H9 (cell line): ENCODE measurements at regions not wholly inside any gene's neighbourhood (a gene's known extent, or its start where the extent isn't known, plus 50 kb on each side); places are given as distances from the start of the nearest gene placed in this dataset.
A peak's percentile ranks its signal among the peaks of the same experiment; 100 is the strongest.

Source experiments
- DNase-seq: peaks from one replicate; pipeline ENCODE4 v3.0.0-alpha.2; 2017
- H2AFZ ChIP-seq: one replicate; pipeline ENCODE4 v1.6.1; 2013; ENCODE audit warnings: mild to moderate bottlenecking, low read length, control low read depth, moderate library complexity
- H2AK5ac ChIP-seq: 2 replicates; pipeline ENCODE4 v1.6.1; 2013; ENCODE audit warnings: low read length, control low read depth, mixed read lengths; ENCODE audit not compliant: insufficient read length
- H2BK120ac ChIP-seq: one replicate; pipeline ENCODE4 v1.6.1; 2013; ENCODE audit warnings: low read depth, mild to moderate bottlenecking, low read length, control low read depth, inconsistent platforms; ENCODE audit not compliant: poor library complexity, severe bottlenecking
- H2BK12ac ChIP-seq: 2 replicates; pipeline ENCODE4 v1.6.1; 2013; ENCODE audit warnings: low read length, control low read depth, mixed read lengths, low read depth; ENCODE audit not compliant: insufficient read length
- H2BK15ac ChIP-seq: 2 replicates; pipeline ENCODE4 v1.6.1; 2013; ENCODE audit warnings: low read depth, low read length, control low read depth
- H2BK20ac ChIP-seq: one replicate; pipeline ENCODE4 v1.6.1; 2013; ENCODE audit warnings: low read depth, mild to moderate bottlenecking, low read length, control low read depth, inconsistent platforms; ENCODE audit not compliant: poor library complexity, severe bottlenecking
- H2BK5ac ChIP-seq: 2 replicates; pipeline ENCODE4 v1.6.1; 2013; ENCODE audit warnings: low read length, control low read depth, mixed read lengths; ENCODE audit not compliant: insufficient read length
- H3K14ac ChIP-seq: 2 replicates; pipeline ENCODE4 v1.6.1; 2013; ENCODE audit warnings: low read length, control low read depth; ENCODE audit not compliant: insufficient read depth
- H3K18ac ChIP-seq: 2 replicates; pipeline ENCODE4 v1.6.1; 2013; ENCODE audit warnings: low read depth, mild to moderate bottlenecking, mixed read lengths, low read length, control low read depth; ENCODE audit not compliant: insufficient read length
- H3K23ac ChIP-seq: 2 replicates; pipeline ENCODE4 v1.6.1; 2013; ENCODE audit warnings: low read length, control low read depth, mixed read lengths, low read depth; ENCODE audit not compliant: insufficient read length
- H3K23me2 ChIP-seq: 2 replicates; pipeline ENCODE4 v1.6.1; 2013; ENCODE audit warnings: low read depth, mild to moderate bottlenecking, mixed read lengths, low read length, control low read depth; ENCODE audit not compliant: insufficient read length, poor library complexity, severe bottlenecking
- H3K27ac ChIP-seq: 2 replicates; pipeline ENCODE4 v1.5.1; 2013; ENCODE audit warnings: low read length, control low read depth, mixed read lengths, low read depth; ENCODE audit not compliant: insufficient read length
- H3K27me3 ChIP-seq: 2 replicates; pipeline ENCODE4 v1.6.1; 2013; ENCODE audit warnings: low read length, control low read depth, inconsistent platforms; ENCODE audit not compliant: insufficient read depth
- H3K4ac ChIP-seq: 2 replicates; pipeline ENCODE4 v1.6.1; 2013; ENCODE audit warnings: low read depth, mild to moderate bottlenecking, control low read depth, inconsistent platforms, low read length, moderate library complexity
- H3K4me1 ChIP-seq: 2 replicates; pipeline ENCODE4 v1.6.1; 2013; ENCODE audit warnings: low read length, control low read depth, inconsistent platforms; ENCODE audit not compliant: insufficient read depth
- H3K4me2 ChIP-seq: 2 replicates; pipeline ENCODE4 v1.6.1; 2013; ENCODE audit warnings: low read length, control low read depth, mixed read lengths; ENCODE audit not compliant: insufficient read length, insufficient read depth
- H3K56ac ChIP-seq: 2 replicates; pipeline ENCODE4 v1.6.1; 2013; ENCODE audit warnings: low read depth, mild to moderate bottlenecking, mixed read lengths, low read length, control low read depth; ENCODE audit not compliant: insufficient read length
- H3K79me1 ChIP-seq: 2 replicates; pipeline ENCODE4 v1.6.1; 2013; ENCODE audit warnings: low read depth, mild to moderate bottlenecking, moderate library complexity, low read length, control low read depth, inconsistent platforms; ENCODE audit not compliant: insufficient read depth, poor library complexity, severe bottlenecking
- H3K79me2 ChIP-seq: 2 replicates; pipeline ENCODE4 v1.6.1; 2013; ENCODE audit warnings: low read length, control low read depth, inconsistent platforms; ENCODE audit not compliant: insufficient read depth
- H3K9ac ChIP-seq: 2 replicates; pipeline ENCODE4 v1.6.1; 2013; ENCODE audit warnings: low read length, control low read depth, mixed read lengths; ENCODE audit not compliant: insufficient read length; ENCODE audit errors: extremely low read depth
- H3K9me3 ChIP-seq: one replicate; pipeline ENCODE4 v1.6.1; 2013; ENCODE audit warnings: low read depth, low read length, inconsistent platforms; ENCODE audit not compliant: control insufficient read depth
- H3T11ph ChIP-seq: one replicate; pipeline ENCODE4 v1.6.1; 2013; ENCODE audit warnings: mild to moderate bottlenecking, low read length, control low read depth, inconsistent platforms
- H4K20me1 ChIP-seq: one replicate; pipeline ENCODE4 v1.6.1; 2013; ENCODE audit not compliant: control insufficient read depth, insufficient read length, insufficient read depth
- H4K5ac ChIP-seq: 2 replicates; pipeline ENCODE4 v1.6.1; 2013; ENCODE audit warnings: low read depth, mild to moderate bottlenecking, mixed read lengths, low read length, control low read depth; ENCODE audit not compliant: insufficient read length
- H4K8ac ChIP-seq: replicated peaks from 2 replicates; pipeline ENCODE4 v1.6.1; 2013; ENCODE audit warnings: low read length, control low read depth, mixed read lengths, low read depth; ENCODE audit not compliant: insufficient read length
- H4K91ac ChIP-seq: 2 replicates; pipeline ENCODE4 v1.6.1; 2013; ENCODE audit warnings: low read depth, mild to moderate bottlenecking, moderate library complexity, mixed read lengths, low read length, control low read depth; ENCODE audit not compliant: insufficient read length
- H3K27ac Mint-ChIP-seq, 3 experiments: 2 replicates in 2 of 3; 3 replicates in 1 of 3; pipeline ENCODE4 v1.8.0; 2020 to 2021; ENCODE audit warnings: mixed read lengths in 3 of 3, mild to moderate bottlenecking in 1 of 3, moderate library complexity in 1 of 3
- H3K27me3 Mint-ChIP-seq: 2 replicates; pipeline ENCODE4 v1.8.0; 2021; ENCODE audit warnings: low read depth, mild to moderate bottlenecking, moderate library complexity, mixed read lengths
- H3K36me3 Mint-ChIP-seq, 3 experiments: 2 replicates in 2 of 3; 3 replicates in 1 of 3; pipeline ENCODE4 v1.8.0; 2020 to 2021; ENCODE audit warnings: low read depth in 3 of 3, mixed read lengths in 3 of 3; ENCODE audit not compliant: insufficient read depth in 1 of 3
- H3K4me1 Mint-ChIP-seq, 2 experiments: 2 replicates each; pipeline ENCODE4 v1.8.0; 2020; ENCODE audit warnings: mixed read lengths in 2 of 2
- H3K4me3 Mint-ChIP-seq, 2 experiments: 2 replicates in 1 of 2; 3 replicates in 1 of 2; pipeline ENCODE4 v1.8.0; 2020 to 2021; ENCODE audit warnings: mild to moderate bottlenecking in 2 of 2, mixed read lengths in 2 of 2, moderate library complexity in 1 of 2
- H3K9me3 Mint-ChIP-seq, 2 experiments: 2 replicates in 1 of 2; 3 replicates in 1 of 2; pipeline ENCODE4 v1.8.0; 2020; ENCODE audit warnings: mild to moderate bottlenecking in 2 of 2, mixed read lengths in 2 of 2, moderate library complexity in 1 of 2
- CTCF ChIP-seq: fragments of 200-600 bp; sonication (generic); conservative IDR thresholded peaks from 3 replicates; pipeline ENCODE4 v1.8.0; 2021; ENCODE audit warnings: antibody characterized with exemption, mild to moderate bottlenecking
- WGBS: extraction: QIAGEN DNeasy Blood & Tissue Kit; methylation state at CpG from one replicate; pipeline ENCODE4 v1.1.7; 2013; ENCODE audit warnings: missing lambda C conversion rate, low lambda C conversion rate, mixed read lengths; ENCODE audit not compliant: insufficient read length; ENCODE audit errors: extremely low coverage; 5-methylcytosine and 5-hydroxymethylcytosine counted together

GRCh38 chr18:40935423-40935822 is 1019.6 kb upstream of the PIK3C3 start:
- no peak overlapping the region for H3K9ac ChIP-seq
- Mint-ChIP-seq H3K4me3 (no peak overlapping the region), H3K27ac (no peak overlapping the region), H3K4me1 (peaks cover 4 to 5% of the 10 kb centered on the region in 2 experiments), H3K9me3 (no peaks in the 10 kb centered on the region; a peak in 1 of 5 replicates), H3K36me3 (no peaks in the 10 kb centered on the region; a peak in 1 of 7 replicates), H3K27me3 (no peaks in the 10 kb centered on the region)
- H3K9me3 ChIP-seq, result no peaks in the 10 kb centered on the region
- no peak overlapping the region for H2BK12ac ChIP-seq
- H3T11ph ChIP-seq, result no peak overlapping the region
- no peak overlapping the region for H4K8ac ChIP-seq
- no peaks in the 10 kb centered on the region for H3K79me2 ChIP-seq
- TF ChIP-seq CTCF, result peak; percentile 80
- no peaks in the 10 kb centered on the region for H3K27me3 ChIP-seq
- H2BK5ac ChIP-seq, result no peak overlapping the region
- no peak overlapping the region for H2BK15ac ChIP-seq
- no peak overlapping the region for H3K56ac ChIP-seq
- H3K4me1 ChIP-seq, result no peaks in the 10 kb centered on the region
- H4K20me1 ChIP-seq, result no peaks in the 10 kb centered on the region
- H3K23ac ChIP-seq, result no peak overlapping the region
- H2AK5ac ChIP-seq, result no peak overlapping the region
- no peak overlapping the region for H3K27ac ChIP-seq
- H2BK120ac ChIP-seq, result no peak overlapping the region
- WGBS, result no CpG with 5 or more reads among the region's 1 CpG
- no peak overlapping the region for H3K4me2 ChIP-seq
- no peak for DNase-seq
- no peak overlapping the region for H3K18ac ChIP-seq
- H4K5ac ChIP-seq, result no peak overlapping the region
- no peak overlapping the region for H3K14ac ChIP-seq
- H2AFZ ChIP-seq, result no peak overlapping the region
- no peak overlapping the region for H3K4ac ChIP-seq
- H3K23me2 ChIP-seq, result no peaks in the 10 kb centered on the region
- H4K91ac ChIP-seq, result no peak overlapping the region
- no peaks in the 10 kb centered on the region for H3K79me1 ChIP-seq
- H2BK20ac ChIP-seq, result no peak overlapping the region
